Stromal cell of bone marrow (primary cell): ENCODE measurements at regions not wholly inside any gene's neighbourhood (a gene's known extent, or its start where the extent isn't known, plus 50 kb on each side); places are given as distances from the start of the nearest gene placed in this dataset.
"Not testable (repeated sequence)": the region's sequence is repeated elsewhere in the genome, so short reads cannot be mapped to it uniquely, and the experiment has no call there.

Experiments
- DNase-seq: peaks from one replicate; pipeline ENCODE4 v3.0.0-alpha.2; 2012; ENCODE audit warnings: low read depth

DNA sequence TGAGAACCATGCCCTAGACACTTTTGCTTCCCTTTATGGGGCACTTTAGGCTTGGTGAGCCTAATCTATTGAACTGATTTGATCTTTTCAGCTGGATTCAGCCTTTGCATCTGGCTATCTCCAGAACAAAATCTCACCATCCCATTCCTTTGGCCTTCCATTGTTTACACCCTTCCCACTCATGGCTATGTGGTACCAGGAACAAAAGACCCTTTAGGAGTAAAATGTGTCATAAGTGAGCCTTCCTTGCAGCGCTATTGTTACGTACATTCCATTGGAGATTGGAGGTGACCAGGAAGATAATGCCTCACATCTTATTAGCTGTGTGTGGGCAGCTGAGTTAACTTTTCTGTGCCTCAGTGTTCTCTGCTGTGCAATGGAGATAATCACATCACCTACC lies 188.4 kb downstream of the SATB1 start:
- DNase-seq, result no peak

DNA sequence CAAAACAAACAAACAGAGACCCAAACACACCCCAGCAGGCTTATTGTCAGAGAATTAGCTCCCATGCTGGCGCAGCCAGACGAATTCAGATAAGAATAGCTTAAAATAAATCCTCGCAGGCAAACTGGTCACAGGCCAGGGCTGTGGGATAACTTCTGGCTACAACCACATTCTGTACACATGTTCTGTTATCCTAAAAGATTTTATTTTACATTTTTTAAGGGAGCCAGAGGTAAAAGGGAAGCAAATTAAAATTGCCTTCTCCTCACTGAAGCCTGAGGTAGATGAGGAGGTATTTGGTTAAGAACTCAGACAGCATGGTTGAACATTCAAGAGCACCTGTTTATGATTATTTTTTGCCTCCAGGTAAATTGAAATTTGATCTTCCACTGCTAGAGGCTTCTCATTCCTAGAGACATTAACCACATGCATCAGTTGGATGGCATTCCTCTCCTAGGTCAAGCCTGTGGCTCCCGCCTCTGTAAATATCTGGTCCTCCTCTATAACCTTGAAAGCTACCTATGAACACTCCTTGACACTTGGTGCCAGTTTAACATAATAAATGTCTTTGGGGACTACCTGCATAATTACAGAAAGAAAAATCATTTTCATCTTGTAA lies 190.3 kb downstream of the SATB1 start:
- DNase-seq, result no peak

DNA sequence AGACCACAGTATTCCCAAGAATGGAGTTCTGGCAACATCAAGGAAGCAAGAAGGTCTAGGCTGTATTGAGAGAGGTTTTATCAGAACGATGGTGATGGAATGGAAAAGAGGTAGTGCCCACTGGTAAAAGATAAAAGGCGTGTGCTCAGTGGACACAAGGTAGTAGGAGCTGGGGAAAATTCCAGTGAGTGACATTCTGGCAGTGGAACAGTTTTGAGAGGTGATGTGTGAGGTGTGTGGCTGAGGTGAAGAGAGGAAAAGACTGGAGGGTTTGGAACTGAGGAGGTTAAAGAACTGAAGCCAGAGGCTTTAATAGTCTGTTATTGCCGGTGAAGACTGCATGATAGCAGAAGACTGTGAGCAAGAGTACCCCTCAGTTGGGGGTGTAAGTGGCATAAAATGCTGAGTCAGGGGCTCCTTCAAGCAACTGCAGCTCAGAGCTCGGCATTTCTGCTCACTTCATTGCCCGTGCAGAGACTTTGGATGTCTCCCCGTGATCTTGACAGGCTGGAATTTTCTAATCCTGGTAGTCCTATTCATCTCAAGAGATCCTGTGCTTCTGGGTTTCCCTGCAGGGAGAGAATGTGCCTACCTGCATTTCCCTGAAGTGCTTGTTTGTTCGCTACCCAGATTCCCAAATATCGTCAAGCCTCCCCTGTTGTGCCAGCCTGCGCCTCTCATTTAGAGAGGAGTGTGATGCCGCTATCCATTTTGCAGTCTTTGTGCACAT lies 191.0 kb downstream of the SATB1 start:
- DNase-seq, result no peak

GRCh38 chr3:18232317-18232716 lies 192.8 kb downstream of the SATB1 start:
- no peak for DNase-seq

GRCh38 chr3:18228060-18228459 lies 197.1 kb downstream of the SATB1 start:
- no peak for DNase-seq

GRCh38 chr3:18225709-18226108 lies 199.4 kb downstream of the SATB1 start:
- no peak for DNase-seq

DNA sequence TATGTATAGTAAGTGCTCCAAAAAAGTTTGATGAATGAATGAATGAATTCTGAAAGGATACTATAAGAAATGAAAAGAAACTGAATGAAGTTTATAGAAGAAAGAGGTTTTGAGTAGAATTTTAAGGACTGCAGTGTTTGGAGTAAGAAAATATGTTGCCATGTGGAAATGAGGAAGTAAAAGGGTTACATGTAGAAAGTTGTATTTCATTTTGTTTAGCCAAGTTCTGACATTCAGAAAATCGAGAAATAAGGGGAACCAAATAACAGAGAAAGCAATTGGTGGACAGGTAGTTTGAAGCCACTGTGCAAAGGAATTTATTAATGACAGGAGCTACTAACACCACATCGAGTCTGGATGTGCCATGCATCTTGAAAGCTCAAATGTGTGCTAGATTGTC lies 200.7 kb downstream of the SATB1 start:
- DNase-seq, result no peak

DNA sequence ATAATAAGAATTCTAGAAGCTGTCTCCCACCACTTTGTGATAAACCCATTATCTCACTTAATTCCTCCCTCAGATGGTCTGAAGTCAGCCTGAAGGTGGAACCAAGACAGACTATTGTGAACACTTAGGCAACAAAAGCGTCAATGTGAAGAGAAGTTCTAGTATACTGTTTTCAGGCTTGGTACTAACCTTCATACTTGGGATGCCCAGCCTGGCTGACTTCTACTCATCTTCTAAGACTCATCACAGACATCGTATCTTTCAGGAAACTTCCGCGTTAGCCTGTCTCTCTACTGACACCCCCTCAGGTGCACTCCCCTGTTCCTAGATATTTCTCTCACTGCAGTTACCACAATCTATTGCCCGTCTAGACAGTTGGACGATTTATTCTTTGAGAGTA lies 201.2 kb downstream of the SATB1 start:
- no peak for DNase-seq

GRCh38 chr3:18223571-18223970 lies 201.6 kb downstream of the SATB1 start:
- DNase-seq, result no peak

GRCh38 chr3:18222686-18223085 lies 202.5 kb downstream of the SATB1 start:
- no peak for DNase-seq

GRCh38 chr3:18217507-18218174 lies 207.5 kb downstream of the SATB1 start:
- DNase-seq, result no peak

DNA sequence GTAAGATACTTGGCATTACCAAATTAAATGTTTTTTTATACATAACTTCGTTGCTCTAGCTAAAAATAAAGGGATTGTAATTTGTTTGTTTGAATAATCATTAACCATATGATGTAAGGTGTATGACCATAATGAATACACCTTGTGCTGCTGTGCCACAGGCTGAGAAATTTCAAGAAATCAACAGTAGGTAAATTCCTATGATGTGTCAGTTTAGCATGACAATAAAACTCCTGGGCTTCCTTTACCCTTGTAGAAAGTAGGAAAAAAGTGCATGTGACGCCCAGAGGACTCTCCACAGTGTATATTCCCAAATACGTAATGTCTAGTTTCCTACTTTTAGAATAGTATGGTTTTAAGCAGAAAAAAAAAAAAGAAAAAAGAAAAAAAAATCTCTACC lies 208.1 kb downstream of the SATB1 start:
- DNase-seq, result no peak

DNA sequence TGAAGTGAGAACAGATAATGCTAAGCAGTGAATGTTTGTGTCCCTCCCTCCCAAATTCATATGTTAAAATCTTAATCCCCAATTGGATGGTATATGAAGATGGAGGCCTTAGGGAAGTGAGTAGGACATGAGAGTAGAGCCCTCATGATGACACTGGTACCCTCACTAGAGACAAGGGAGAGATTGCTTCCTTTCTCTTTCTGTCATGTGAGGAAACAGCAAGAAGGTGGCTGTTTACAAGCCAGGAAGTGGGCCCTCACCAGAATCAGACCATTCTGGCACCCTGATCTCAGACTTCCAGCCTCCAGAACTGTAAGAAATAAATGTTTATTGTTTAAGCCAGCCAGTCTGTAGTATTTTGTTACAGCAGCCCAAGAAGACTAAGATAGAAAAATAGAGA lies 209.5 kb downstream of the SATB1 start:
- DNase-seq, result no peak

DNA sequence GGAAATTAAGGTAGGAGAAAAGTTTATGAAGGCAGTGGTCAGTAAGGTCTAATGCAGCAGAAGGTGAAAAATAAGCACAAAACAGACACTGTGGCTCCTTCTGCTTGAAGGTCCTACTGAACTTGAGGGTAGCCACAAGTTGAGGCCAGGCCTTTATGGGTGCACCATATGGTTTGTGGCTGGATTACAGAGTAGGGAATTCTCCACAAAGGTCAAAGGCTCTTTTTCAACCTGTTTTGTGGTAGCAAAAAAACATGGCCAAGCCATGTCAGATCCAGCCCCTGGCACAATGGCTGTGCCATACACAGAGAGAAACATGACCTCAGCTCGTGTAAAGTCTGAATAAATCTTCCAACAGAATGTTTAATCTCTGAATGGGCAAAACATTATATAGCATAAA lies 214.0 kb downstream of the SATB1 start:
- no peak for DNase-seq

- no peak for DNase-seq
These were observed 216.3 kb downstream of the SATB1 start for GRCh38 chr3:18208856-18209255.

- no peak for DNase-seq
These were observed 217.0 kb downstream of the SATB1 start for GRCh38 chr3:18208091-18208490.

GRCh38 chr3:18207226-18207625 lies 217.9 kb downstream of the SATB1 start:
- no peak for DNase-seq

- DNase-seq, result not testable (repeated sequence)
These were observed 219.4 kb downstream of the SATB1 start for GRCh38 chr3:18205701-18206100.

DNA sequence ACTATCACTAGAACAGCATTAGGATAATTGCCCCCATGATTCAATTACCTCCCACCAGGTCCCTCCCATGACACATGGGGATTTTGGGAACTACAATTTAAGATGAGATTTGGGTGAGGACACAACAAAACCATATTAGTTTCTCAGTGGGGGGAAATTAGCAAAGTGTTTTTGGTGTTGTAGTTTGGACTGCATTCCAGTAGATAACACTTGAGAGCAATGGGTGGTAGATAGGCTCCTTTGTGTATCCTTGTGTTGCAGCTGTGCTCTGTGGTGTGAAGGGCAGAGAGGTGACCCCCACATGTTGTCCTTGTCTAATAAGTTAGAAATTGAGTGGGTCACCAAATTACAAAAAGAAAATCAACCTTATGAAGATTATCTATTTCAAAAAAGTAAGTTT lies 223.8 kb downstream of the SATB1 start:
- DNase-seq, result no peak

GRCh38 chr3:18199757-18200156 lies 225.4 kb downstream of the SATB1 start:
- DNase-seq, result no peak

GRCh38 chr3:18195836-18196235 lies 229.3 kb downstream of the SATB1 start:
- DNase-seq, result no peak

DNA sequence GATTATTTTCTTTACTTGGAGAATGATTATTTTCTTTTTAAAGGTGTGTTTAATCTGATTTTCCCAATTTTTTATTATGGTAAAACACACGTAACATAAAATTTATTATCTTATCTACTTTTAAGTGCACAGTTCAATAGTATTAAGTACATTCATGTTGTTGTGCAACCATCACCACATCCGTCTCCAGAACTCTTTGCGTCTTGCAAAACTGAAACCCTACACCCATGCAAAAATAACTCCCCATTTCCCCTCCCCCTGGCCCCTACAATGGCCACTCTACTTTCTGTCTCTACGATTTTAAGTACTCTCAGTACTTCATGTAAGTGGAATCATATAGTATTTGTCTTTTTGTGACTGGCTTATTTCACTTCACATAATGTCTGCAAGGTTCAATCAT lies 230.7 kb downstream of the SATB1 start:
- DNase-seq, result no peak

GRCh38 chr3:18190646-18191045 lies 234.5 kb downstream of the SATB1 start:
- DNase-seq, result no peak
